Keratinocyte (primary cell): ENCODE measurements at regions not wholly inside any gene's neighbourhood (a gene's known extent, or its start where the extent isn't known, plus 50 kb on each side); places are given as distances from the start of the nearest gene placed in this dataset.

Experiments
- DNase-seq: peaks from one replicate; pipeline ENCODE4 v3.0.0-alpha.2; 2011; ENCODE audit warnings: low read depth, missing footprints, low spot score
- FAIRE-seq: peaks from 2 replicates; lab custom pipeline; 2011; peaks lifted over from hg19 to GRCh38; lab: Jason Lieb, UNC
- H2AFZ ChIP-seq: 2 replicates; pipeline ENCODE4 v1.6.0; 2012; ENCODE audit warnings: low read length, control low read depth, inconsistent platforms; ENCODE audit not compliant: control insufficient read depth
- H3K27ac ChIP-seq: 2 replicates; pipeline ENCODE4 v1.5.1; 2011; ENCODE audit warnings: low read length; ENCODE audit not compliant: control insufficient read depth, insufficient read depth
- H3K27me3 ChIP-seq: 3 replicates; pipeline ENCODE4 v1.6.0; 2011; ENCODE audit warnings: low read length; ENCODE audit not compliant: control insufficient read depth, insufficient read depth; ENCODE audit errors: extremely low read depth
- H3K36me3 ChIP-seq, 2 experiments: 2 replicates in 1 of 2; 3 replicates in 1 of 2; pipeline ENCODE4 v1.5.1; 2011; ENCODE audit warnings: low read length in 2 of 2, mild to moderate bottlenecking in 1 of 2; ENCODE audit not compliant: control insufficient read depth in 2 of 2, insufficient read depth in 2 of 2; ENCODE audit errors: extremely low read depth in 1 of 2
- H3K4me1 ChIP-seq: 3 replicates; pipeline ENCODE4 v1.5.1; 2011; ENCODE audit warnings: low read length; ENCODE audit not compliant: control insufficient read depth, insufficient read depth; ENCODE audit errors: extremely low read depth
- H3K4me2 ChIP-seq: 3 replicates; pipeline ENCODE4 v1.6.0; 2011; ENCODE audit warnings: low read depth, low read length; ENCODE audit not compliant: control insufficient read depth, insufficient read depth; ENCODE audit errors: extremely low read depth
- H3K4me3 ChIP-seq, 3 experiments: fragments of 200-600 bp in 1 of 3; sonication (generic) in 1 of 3; 2 replicates in 2 of 3; 3 replicates in 1 of 3; pipeline ENCODE4 v1.5.1; 2011 to 2016; ENCODE audit warnings: low read length in 3 of 3, mild to moderate bottlenecking in 3 of 3, control low read depth in 2 of 3, inconsistent platforms in 1 of 3, low read depth in 1 of 3, mixed read lengths in 1 of 3, mixed run types in 1 of 3, moderate library complexity in 1 of 3; ENCODE audit not compliant: control insufficient read depth in 2 of 3, insufficient read depth in 2 of 3; ENCODE audit errors: extremely low read depth in 1 of 3
- H3K79me2 ChIP-seq: 2 replicates; pipeline ENCODE4 v1.6.0; 2012; ENCODE audit warnings: low read length; ENCODE audit not compliant: control insufficient read depth, insufficient read depth
- H3K9ac ChIP-seq: 3 replicates; pipeline ENCODE4 v1.6.0; 2011; ENCODE audit warnings: low read length; ENCODE audit not compliant: control insufficient read depth, insufficient read depth; ENCODE audit errors: extremely low read depth
- H3K9me1 ChIP-seq: 3 replicates; pipeline ENCODE4 v1.6.0; 2011; ENCODE audit warnings: low read length; ENCODE audit not compliant: control insufficient read depth, insufficient read depth; ENCODE audit errors: extremely low read depth
- H3K9me3 ChIP-seq: 2 replicates; pipeline ENCODE4 v1.5.1; 2012; ENCODE audit warnings: low read depth, low read length; ENCODE audit not compliant: control insufficient read depth
- H4K20me1 ChIP-seq: 3 replicates; pipeline ENCODE4 v1.6.0; 2011; ENCODE audit warnings: low read length; ENCODE audit not compliant: control insufficient read depth, insufficient read depth; ENCODE audit errors: extremely low read depth
- CTCF ChIP-seq, 3 experiments: IDR thresholded peaks in 1 of 3; conservative IDR thresholded peaks in 1 of 3; optimal IDR thresholded peaks in 1 of 3; 2 replicates in 2 of 3; 3 replicates in 1 of 3; pipeline versions ENCODE3 to v1.5.1; 2011; ENCODE audit warnings: low read length in 3 of 3, mild to moderate bottlenecking in 3 of 3, moderate library complexity in 2 of 3, control low read depth in 1 of 3, inconsistent platforms in 1 of 3; ENCODE audit not compliant: insufficient read depth in 2 of 3; ENCODE audit errors: extremely low read depth in 1 of 3
- EZH2 ChIP-seq: IDR thresholded peaks from one replicate; pipeline ENCODE4 v1.6.1; 2012; ENCODE audit warnings: inconsistent platforms, mild to moderate bottlenecking, low read length, moderate library complexity
- dilution Hi-C: fragments of 300-500 bp; cut with MboI; formaldehyde crosslinking; loops from one replicate; pipeline ENCODE4 v1.7.0; 2020; ENCODE audit warnings: low sequenced_read_pairs; ENCODE audit not compliant: extremely low pct_ligation_motif_present

GRCh38 chr4:134327274-134328122 lies 125.9 kb upstream of the PABPC4L start:
- no peak for TF ChIP-seq EZH2
- TF ChIP-seq CTCF (optimal IDR thresholded peaks at IDR 0.05 in 1 of 3, IDR thresholded peaks at IDR 0.05 in 1 of 3, conservative IDR thresholded peaks at IDR 0.05 in 1 of 3; ENCODE audit: extremely low read depth in 1 of 3, insufficient read depth in 2 of 3, low read length in 3 of 3): no peak
- FAIRE-seq: no peak

GRCh38 chr4:134326866-134327265 lies 125.3 kb upstream of the PABPC4L start:
- FAIRE-seq (no peak), DNase-seq (no peak)
- dilution Hi-C loops: no loop called here
- no peaks in the 10 kb centered on the region for H3K27me3 ChIP-seq
- H3K27ac ChIP-seq: no peak overlapping the region
- no peak overlapping the region for H3K4me2 ChIP-seq
- no peaks in the 10 kb centered on the region for H3K79me2 ChIP-seq
- H3K36me3 ChIP-seq: no peaks in the 10 kb centered on the region
- no peaks in the 10 kb centered on the region for H4K20me1 ChIP-seq
- TF ChIP-seq EZH2 (no peak), CTCF (optimal IDR thresholded peaks at IDR 0.05 in 1 of 3, IDR thresholded peaks at IDR 0.05 in 1 of 3, conservative IDR thresholded peaks at IDR 0.05 in 1 of 3; ENCODE audit: extremely low read depth in 1 of 3, insufficient read depth in 2 of 3, low read length in 3 of 3) (no peak)
- no peak overlapping the region for H2AFZ ChIP-seq
- H3K4me3 ChIP-seq: no peak overlapping the region
- H3K9me1 ChIP-seq: no peaks in the 10 kb centered on the region
- H3K4me1 ChIP-seq: no peaks in the 10 kb centered on the region
- H3K9me3 ChIP-seq: peaks cover 2% of the 10 kb centered on the region
- no peak overlapping the region for H3K9ac ChIP-seq

More at GRCh38 chr4:134327274-134328122, 125.9 kb upstream of the PABPC4L start:
- H3K4me2 ChIP-seq: no peak overlapping the region
- H3K9ac ChIP-seq: no peak overlapping the region
- H3K4me3 ChIP-seq: no peak overlapping the region
- no peaks in the 10 kb centered on the region for H3K36me3 ChIP-seq
- no peaks in the 10 kb centered on the region for H3K4me1 ChIP-seq
- dilution Hi-C loops: no loop called here
- no peaks in the 10 kb centered on the region for H4K20me1 ChIP-seq
- no peak for DNase-seq
- H3K9me1 ChIP-seq: no peaks in the 10 kb centered on the region
- peaks cover 2% of the 10 kb centered on the region for H3K9me3 ChIP-seq
- H3K27ac ChIP-seq: no peak overlapping the region
- no peaks in the 10 kb centered on the region for H3K27me3 ChIP-seq
- no peak overlapping the region for H2AFZ ChIP-seq
- no peaks in the 10 kb centered on the region for H3K79me2 ChIP-seq
